H7 (cell line): ENCODE measurements at regions not wholly inside any gene's neighbourhood (a gene's known extent, or its start where the extent isn't known, plus 50 kb on each side); places are given as distances from the start of the nearest gene placed in this dataset.

ENCODE experiments used
- DNase-seq: peaks from one replicate; pipeline ENCODE4 v3.0.0; 2012
- H3K27me3 ChIP-seq: 2 replicates; pipeline ENCODE4 v1.6.0; 2011; ENCODE audit warnings: mild to moderate bottlenecking, low read length; ENCODE audit not compliant: control insufficient read depth, insufficient read depth
- H3K36me3 ChIP-seq: replicated peaks from 2 replicates; pipeline ENCODE4 v1.5.1; 2011; ENCODE audit warnings: low read length; ENCODE audit not compliant: control insufficient read depth, insufficient read depth
- H3K4me3 ChIP-seq: 2 replicates; pipeline ENCODE4 v1.5.1; 2011; ENCODE audit warnings: low read depth, mild to moderate bottlenecking, control low read depth, low read length, moderate library complexity; ENCODE audit not compliant: insufficient read depth

GRCh38 chr20:6680854-6681253 is 86.6 kb upstream of the BMP2 start:
- no peak overlapping the region for H3K4me3 ChIP-seq
- no peak for DNase-seq
- H3K27me3 ChIP-seq, result no peaks in the 10 kb centered on the region
- H3K36me3 ChIP-seq, result no peaks in the 10 kb centered on the region

- Histone ChIP-seq H3K27me3 (no peaks in the 10 kb centered on the region), H3K36me3 (no peaks in the 10 kb centered on the region), H3K4me3 (no peak overlapping the region)
- no peak for DNase-seq
Measured at GRCh38 chr20:6680441-6680840, 87.0 kb upstream of the BMP2 start.

- DNase-seq, result no peak
- no peaks in the 10 kb centered on the region for H3K27me3 ChIP-seq
- H3K36me3 ChIP-seq, result no peaks in the 10 kb centered on the region
- H3K4me3 ChIP-seq, result no peak overlapping the region
Measured at GRCh38 chr20:6679086-6679485, 88.4 kb upstream of the BMP2 start.

GRCh38 chr20:6678101-6678500 is 89.4 kb upstream of the BMP2 start:
- Histone ChIP-seq H3K4me3 (no peak overlapping the region), H3K36me3 (no peaks in the 10 kb centered on the region), H3K27me3 (no peaks in the 10 kb centered on the region)
- no peak for DNase-seq

- Histone ChIP-seq H3K27me3 (no peaks in the 10 kb centered on the region), H3K4me3 (no peak overlapping the region), H3K36me3 (no peaks in the 10 kb centered on the region)
- no peak for DNase-seq
Measured at GRCh38 chr20:6674831-6675230, 92.7 kb upstream of the BMP2 start.

- H3K4me3 ChIP-seq, result no peak overlapping the region
- H3K27me3 ChIP-seq, result no peaks in the 10 kb centered on the region
- DNase-seq, result no peak
- no peaks in the 10 kb centered on the region for H3K36me3 ChIP-seq
Measured at GRCh38 chr20:6673071-6673470, 94.4 kb upstream of the BMP2 start.

GRCh38 chr20:6671829-6672228 is 95.7 kb upstream of the BMP2 start:
- Histone ChIP-seq H3K36me3 (no peaks in the 10 kb centered on the region), H3K27me3 (no peaks in the 10 kb centered on the region), H3K4me3 (no peak overlapping the region)
- DNase-seq, result no peak

- Histone ChIP-seq H3K36me3 (no peaks in the 10 kb centered on the region), H3K27me3 (no peaks in the 10 kb centered on the region), H3K4me3 (no peak overlapping the region)
- no peak for DNase-seq
Measured at GRCh38 chr20:6668546-6668945, 98.9 kb upstream of the BMP2 start.

- H3K4me3 ChIP-seq, result no peak overlapping the region
- no peak for DNase-seq
- no peaks in the 10 kb centered on the region for H3K36me3 ChIP-seq
- no peaks in the 10 kb centered on the region for H3K27me3 ChIP-seq
Measured at GRCh38 chr20:6665621-6666355, 101.7 kb upstream of the BMP2 start.

- H3K27me3 ChIP-seq, result no peaks in the 10 kb centered on the region
- DNase-seq, result no peak
- no peak overlapping the region for H3K4me3 ChIP-seq
- no peaks in the 10 kb centered on the region for H3K36me3 ChIP-seq
Measured at GRCh38 chr20:6665161-6665560, 102.3 kb upstream of the BMP2 start.

- no peak for DNase-seq
- Histone ChIP-seq H3K4me3 (no peak overlapping the region), H3K27me3 (no peaks in the 10 kb centered on the region), H3K36me3 (no peaks in the 10 kb centered on the region)
Measured at GRCh38 chr20:6664574-6664973, 102.9 kb upstream of the BMP2 start.

- H3K36me3 ChIP-seq, result no peaks in the 10 kb centered on the region
- DNase-seq, result no peak
Measured at GRCh38 chr20:6663751-6664388, 103.6 kb upstream of the BMP2 start.

GRCh38 chr20:6663104-6663503 is 104.4 kb upstream of the BMP2 start:
- Histone ChIP-seq H3K4me3 (no peak overlapping the region), H3K27me3 (no peaks in the 10 kb centered on the region), H3K36me3 (no peaks in the 10 kb centered on the region)
- no peak for DNase-seq

More at GRCh38 chr20:6663751-6664388, 103.6 kb upstream of the BMP2 start:
- H3K27me3 ChIP-seq, result no peaks in the 10 kb centered on the region
- no peak overlapping the region for H3K4me3 ChIP-seq

- Histone ChIP-seq H3K27me3 (no peaks in the 10 kb centered on the region), H3K4me3 (no peak overlapping the region), H3K36me3 (no peaks in the 10 kb centered on the region)
- DNase-seq, result no peak
Measured at GRCh38 chr20:6662309-6662708, 105.2 kb upstream of the BMP2 start.

- H3K36me3 ChIP-seq, result no peaks in the 10 kb centered on the region
- DNase-seq, result no peak
- H3K4me3 ChIP-seq, result no peak overlapping the region
- no peaks in the 10 kb centered on the region for H3K27me3 ChIP-seq
Measured at GRCh38 chr20:6660441-6660840, 107.0 kb upstream of the BMP2 start.
